Activated CD4-positive, alpha-beta memory T cell treated with anti-CD3 and anti-CD28 coated beads for 36 hours (primary cell): ENCODE measurements at regions not wholly inside any gene's neighbourhood (a gene's known extent, or its start where the extent isn't known, plus 50 kb on each side); places are given as distances from the start of the nearest gene placed in this dataset.

ENCODE experiments used
- CTCF ChIA-PET: fragments of 350-600 bp; sonication (Branson Sonifier 250); formaldehyde crosslinking; loops from one replicate; lab custom pipeline; 2021; ENCODE audit warnings: antibody characterized with exemption, inconsistent platforms; lab: Charles Lee
- POLR2A ChIA-PET: fragments of 350-600 bp; sonication (Branson Sonifier 250); formaldehyde crosslinking; loops from one replicate; lab custom pipeline; 2021; ENCODE audit warnings: antibody characterized with exemption; lab: Charles Lee
- DNase-seq: peaks from one replicate; pipeline ENCODE4 v3.0.0-alpha.2; 2020
- H3K27ac Mint-ChIP-seq: one replicate; pipeline ENCODE4 v1.8.0; 2021; ENCODE audit warnings: mixed read lengths
- H3K27me3 Mint-ChIP-seq: one replicate; pipeline ENCODE4 v1.8.0; 2021; ENCODE audit warnings: mixed read lengths
- H3K36me3 Mint-ChIP-seq: one replicate; pipeline ENCODE4 v1.8.0; 2021; ENCODE audit warnings: mixed read lengths
- H3K4me1 Mint-ChIP-seq: one replicate; pipeline ENCODE4 v1.8.0; 2021; ENCODE audit warnings: low read depth, mixed read lengths
- H3K4me3 Mint-ChIP-seq: one replicate; pipeline ENCODE4 v1.8.0; 2021; ENCODE audit warnings: mild to moderate bottlenecking, mixed read lengths
- H3K9me3 Mint-ChIP-seq: one replicate; pipeline ENCODE4 v1.8.0; 2021; ENCODE audit warnings: mixed read lengths
- intact Hi-C: fragments of 100-400 bp; cut with micrococcal nuclease; formaldehyde crosslinking; loops from one replicate; pipeline ENCODE4 v1.15.1; 2023

DNA sequence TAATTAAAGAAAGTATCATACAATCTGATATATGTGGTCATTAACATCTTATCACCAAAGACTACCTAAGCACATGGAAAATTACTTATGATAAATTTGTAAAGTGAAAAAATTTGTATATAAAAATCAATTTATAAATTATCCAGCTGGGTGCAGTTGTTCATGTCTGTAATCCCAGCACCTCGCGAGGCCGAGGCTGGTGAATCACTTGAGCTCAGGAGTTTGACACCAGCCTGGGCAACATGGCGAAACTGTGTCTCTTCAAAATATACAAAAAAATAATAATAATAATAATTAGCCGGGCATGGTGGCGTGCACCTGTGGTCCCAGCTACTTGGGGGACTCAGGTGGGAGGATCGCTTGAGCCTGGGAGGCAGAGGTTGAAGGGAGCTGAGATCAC lies 82.8 kb upstream of the SYT6 start:
- Mint-ChIP-seq H3K4me3 (no peak overlapping the region), H3K9me3 (peaks cover 5% of the 10 kb centered on the region), H3K4me1 (peaks cover 5% of the 10 kb centered on the region), H3K36me3 (no peaks in the 10 kb centered on the region), H3K27me3 (peaks cover 2% of the 10 kb centered on the region), H3K27ac (no peak overlapping the region)
- POLR2A ChIA-PET, result no interaction called here
- no peak for DNase-seq
- intact Hi-C loops, result no loop called here
- CTCF ChIA-PET, result no interaction called here

- DNase-seq, result no peak
- Mint-ChIP-seq H3K36me3 (no peaks in the 10 kb centered on the region), H3K27me3 (peaks cover 2% of the 10 kb centered on the region), H3K4me1 (peaks cover 5% of the 10 kb centered on the region), H3K27ac (no peak overlapping the region), H3K9me3 (peaks cover 3% of the 10 kb centered on the region), H3K4me3 (no peak overlapping the region)
- intact Hi-C loops, result no loop called here
- POLR2A ChIA-PET, result no interaction called here
- CTCF ChIA-PET, result no interaction called here
Measured at GRCh38 chr1:114235960-114236359, 82.3 kb upstream of the SYT6 start.

DNA sequence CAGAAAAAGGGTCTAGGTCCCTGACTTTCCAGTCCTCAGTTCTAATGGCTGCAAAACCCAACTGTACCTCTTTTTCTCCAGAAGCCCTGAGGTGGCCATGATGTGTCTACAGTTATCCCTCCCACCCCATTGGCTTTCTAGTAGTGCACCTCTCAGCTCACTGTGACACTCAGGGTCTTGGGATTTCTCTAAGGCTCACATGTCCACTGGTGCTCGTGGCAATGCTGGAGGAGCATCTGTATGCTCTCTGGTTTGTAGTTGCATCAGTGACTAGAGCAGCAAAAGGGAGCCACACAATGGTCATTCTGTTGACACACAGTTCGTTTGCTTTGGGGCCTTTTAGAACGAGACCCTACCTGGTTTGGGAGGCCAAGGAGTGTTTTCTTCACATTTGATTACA lies 81.6 kb upstream of the SYT6 start:
- intact Hi-C loops, result no loop called here
- Mint-ChIP-seq H3K4me1 (peaks cover 5% of the 10 kb centered on the region), H3K27ac (no peak overlapping the region), H3K36me3 (no peaks in the 10 kb centered on the region), H3K27me3 (peaks cover 4% of the 10 kb centered on the region), H3K4me3 (no peak overlapping the region), H3K9me3 (no peaks in the 10 kb centered on the region)
- POLR2A ChIA-PET, result no interaction called here
- CTCF ChIA-PET, result no interaction called here
- DNase-seq, result no peak

DNA sequence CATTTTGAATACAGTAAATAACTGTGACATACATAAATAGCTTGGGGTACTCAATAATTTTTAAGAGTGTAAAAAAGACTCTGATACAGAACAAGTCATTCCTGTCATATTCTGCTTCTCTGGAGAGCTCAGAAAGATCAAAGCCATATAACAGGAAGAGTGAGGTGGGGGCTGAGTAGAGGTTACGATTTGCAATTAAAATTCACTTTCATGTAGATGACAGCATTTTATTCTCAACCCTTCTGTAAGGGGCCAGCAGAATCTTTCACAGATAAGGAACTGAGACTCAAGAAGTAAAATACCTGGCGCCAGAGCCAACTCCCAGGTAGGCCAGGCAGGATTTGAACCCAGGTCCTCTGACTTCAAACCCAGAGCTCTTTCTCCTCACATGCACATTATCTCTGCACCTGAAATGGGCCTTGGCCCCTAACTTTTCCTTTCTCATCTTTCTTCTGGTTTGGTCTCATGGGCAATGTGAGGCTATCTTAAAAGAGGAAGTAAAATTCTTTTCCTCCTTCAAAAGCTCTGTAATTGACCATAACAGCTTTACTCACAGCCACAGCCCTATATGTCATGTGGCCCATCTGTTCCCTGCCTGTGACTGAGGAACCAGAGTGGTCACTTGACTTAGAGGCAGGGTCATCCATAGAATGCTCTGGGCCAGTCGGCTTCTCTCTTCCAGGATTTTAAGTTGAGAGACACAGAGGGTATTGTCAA lies 80.9 kb upstream of the SYT6 start:
- CTCF ChIA-PET, result no interaction called here
- Mint-ChIP-seq H3K27me3 (peaks cover 4% of the 10 kb centered on the region), H3K4me1 (peaks cover 5% of the 10 kb centered on the region), H3K36me3 (no peaks in the 10 kb centered on the region), H3K9me3 (no peaks in the 10 kb centered on the region), H3K27ac (no peak overlapping the region), H3K4me3 (no peak overlapping the region)
- no peak for DNase-seq
- intact Hi-C loops, result no loop called here
- POLR2A ChIA-PET, result no interaction called here

DNA sequence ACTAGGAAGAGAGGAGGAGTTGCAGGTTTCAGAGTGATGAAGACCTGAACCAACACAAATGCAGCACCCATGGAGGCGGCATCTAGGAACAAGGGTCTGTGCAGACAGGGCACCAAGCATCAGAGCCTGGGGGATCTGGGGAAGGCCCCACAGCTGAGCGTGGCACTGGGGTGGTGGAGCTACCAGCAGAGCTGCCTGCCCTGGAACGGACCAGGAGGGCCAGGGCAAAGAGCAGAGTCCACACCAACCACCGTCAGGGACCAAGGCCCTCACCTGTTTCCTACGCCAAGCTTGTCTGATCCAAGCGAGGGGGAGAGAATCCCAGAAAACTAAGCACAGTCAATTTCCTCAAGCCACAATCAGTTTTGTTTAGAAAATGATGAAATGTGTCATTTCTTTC lies 79.0 kb upstream of the SYT6 start:
- H3K27ac Mint-ChIP-seq, result no peak overlapping the region
- DNase-seq, result no peak
- intact Hi-C loops, result no loop called here
- ChIA-PET POLR2A (no interaction called here), CTCF (no interaction called here)
- H3K9me3 Mint-ChIP-seq, result no peaks in the 10 kb centered on the region
- H3K4me1 Mint-ChIP-seq, result peaks cover 5% of the 10 kb centered on the region
- H3K4me3 Mint-ChIP-seq, result no peak overlapping the region
- peaks cover 4% of the 10 kb centered on the region for H3K27me3 Mint-ChIP-seq
- H3K36me3 Mint-ChIP-seq, result no peaks in the 10 kb centered on the region

GRCh38 chr1:114231301-114231700 lies 77.6 kb upstream of the SYT6 start:
- H3K27ac Mint-ChIP-seq, result no peak overlapping the region
- ChIA-PET POLR2A (no interaction called here), CTCF (interaction anchor here (0.6 kb wide), 1 partner anchor 305 kb away, joined by 4 read pairs; no protein-coding TSS in a partner anchor)
- peaks cover 5% of the 10 kb centered on the region for H3K4me1 Mint-ChIP-seq
- H3K27me3 Mint-ChIP-seq, result peaks cover 2% of the 10 kb centered on the region
- intact Hi-C loops, result no loop called here
- H3K36me3 Mint-ChIP-seq, result no peaks in the 10 kb centered on the region
- H3K9me3 Mint-ChIP-seq, result no peaks in the 10 kb centered on the region
- no peak for DNase-seq
- no peak overlapping the region for H3K4me3 Mint-ChIP-seq

DNA sequence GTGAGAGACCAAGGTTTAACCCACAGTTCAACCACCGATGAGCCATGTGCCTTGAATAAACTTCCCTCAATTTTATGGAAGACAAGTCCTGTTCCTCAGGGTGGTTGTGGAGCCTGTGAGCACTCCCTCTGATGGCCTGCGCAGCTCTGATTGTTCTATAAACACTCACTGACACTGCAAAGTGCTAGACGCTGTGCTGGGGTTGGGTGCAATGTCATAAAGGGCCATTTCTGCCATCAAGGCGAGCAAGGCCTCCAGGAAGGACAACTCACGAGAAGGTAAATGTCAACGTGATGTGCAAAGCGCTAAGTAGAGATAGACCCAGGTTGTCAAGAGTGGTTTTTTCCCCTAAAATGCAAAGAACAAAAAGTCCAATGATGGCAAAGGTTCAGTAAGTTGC lies 75.7 kb upstream of the SYT6 start:
- H3K4me1 Mint-ChIP-seq, result peaks cover under 1% of the 10 kb centered on the region
- ChIA-PET POLR2A (no interaction called here), CTCF (no interaction called here)
- H3K36me3 Mint-ChIP-seq, result no peaks in the 10 kb centered on the region
- no peak overlapping the region for H3K27ac Mint-ChIP-seq
- no peaks in the 10 kb centered on the region for H3K9me3 Mint-ChIP-seq
- no peak for DNase-seq
- H3K27me3 Mint-ChIP-seq, result peaks cover 2% of the 10 kb centered on the region
- H3K4me3 Mint-ChIP-seq, result no peak overlapping the region
- intact Hi-C loops, result no loop called here

DNA sequence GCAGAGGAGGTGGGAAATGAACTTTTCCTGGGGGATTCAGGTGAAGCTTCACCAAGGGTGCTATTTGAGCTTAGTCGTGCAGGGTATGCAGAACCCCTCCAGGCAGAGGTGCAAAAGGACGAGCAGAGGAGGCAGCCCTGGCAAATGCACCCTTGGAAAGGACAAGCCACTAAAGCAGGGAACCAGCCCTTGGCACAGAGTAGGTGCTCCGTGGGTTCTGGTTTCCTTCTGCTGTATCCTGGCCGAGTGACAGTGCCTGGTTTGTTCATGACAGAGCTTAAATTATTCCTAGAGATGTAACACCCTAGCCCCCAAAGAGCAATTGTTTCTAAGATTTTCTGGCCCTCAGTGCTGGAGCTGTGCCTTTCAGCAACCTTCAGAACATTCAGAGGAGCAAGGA lies 73.4 kb upstream of the SYT6 start:
- peaks cover 2% of the 10 kb centered on the region for H3K27me3 Mint-ChIP-seq
- ChIA-PET POLR2A (no interaction called here), CTCF (no interaction called here)

GRCh38 chr1:114224196-114224907 lies 70.7 kb upstream of the SYT6 start:
- Mint-ChIP-seq H3K9me3 (no peaks in the 10 kb centered on the region), H3K4me1 (no peaks in the 10 kb centered on the region), H3K4me3 (no peak overlapping the region), H3K27me3 (no peaks in the 10 kb centered on the region), H3K27ac (no peak overlapping the region), H3K36me3 (no peaks in the 10 kb centered on the region)
- CTCF ChIA-PET, result no interaction called here
- intact Hi-C loops, result no loop called here
- POLR2A ChIA-PET, result no interaction called here
- DNase-seq, result no peak

More for the DNA sequence above, 73.4 kb upstream of the SYT6 start:
- Mint-ChIP-seq H3K9me3 (no peaks in the 10 kb centered on the region), H3K27ac (no peak overlapping the region), H3K4me1 (no peaks in the 10 kb centered on the region), H3K36me3 (no peaks in the 10 kb centered on the region), H3K4me3 (no peak overlapping the region)
- intact Hi-C loops, result no loop called here
- no peak for DNase-seq

DNA sequence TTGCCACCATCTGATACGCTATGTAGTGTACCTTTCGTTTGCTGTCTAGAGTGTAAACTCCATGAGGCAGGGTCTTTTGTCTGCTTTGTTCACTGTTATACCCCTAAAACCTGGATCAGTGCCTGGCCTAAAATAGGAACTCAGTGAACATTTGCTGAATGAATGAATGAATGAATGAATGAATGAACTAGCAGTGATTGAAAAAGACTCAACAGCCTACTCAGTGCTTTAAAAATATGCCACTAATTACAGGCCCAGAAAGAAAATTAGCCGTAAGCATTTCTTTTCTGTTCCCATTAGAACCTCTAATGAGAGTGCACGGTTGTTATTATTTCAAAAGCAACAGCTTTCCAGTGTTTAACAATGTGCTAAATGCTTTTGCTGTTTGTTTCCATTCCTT lies 69.3 kb upstream of the SYT6 start:
- POLR2A ChIA-PET, result no interaction called here
- Mint-ChIP-seq H3K9me3 (no peaks in the 10 kb centered on the region), H3K4me1 (peaks cover 5% of the 10 kb centered on the region), H3K4me3 (no peak overlapping the region), H3K27ac (no peak overlapping the region), H3K27me3 (no peaks in the 10 kb centered on the region), H3K36me3 (no peaks in the 10 kb centered on the region)
- no peak for DNase-seq
- intact Hi-C loops, result no loop called here
- CTCF ChIA-PET, result no interaction called here

DNA sequence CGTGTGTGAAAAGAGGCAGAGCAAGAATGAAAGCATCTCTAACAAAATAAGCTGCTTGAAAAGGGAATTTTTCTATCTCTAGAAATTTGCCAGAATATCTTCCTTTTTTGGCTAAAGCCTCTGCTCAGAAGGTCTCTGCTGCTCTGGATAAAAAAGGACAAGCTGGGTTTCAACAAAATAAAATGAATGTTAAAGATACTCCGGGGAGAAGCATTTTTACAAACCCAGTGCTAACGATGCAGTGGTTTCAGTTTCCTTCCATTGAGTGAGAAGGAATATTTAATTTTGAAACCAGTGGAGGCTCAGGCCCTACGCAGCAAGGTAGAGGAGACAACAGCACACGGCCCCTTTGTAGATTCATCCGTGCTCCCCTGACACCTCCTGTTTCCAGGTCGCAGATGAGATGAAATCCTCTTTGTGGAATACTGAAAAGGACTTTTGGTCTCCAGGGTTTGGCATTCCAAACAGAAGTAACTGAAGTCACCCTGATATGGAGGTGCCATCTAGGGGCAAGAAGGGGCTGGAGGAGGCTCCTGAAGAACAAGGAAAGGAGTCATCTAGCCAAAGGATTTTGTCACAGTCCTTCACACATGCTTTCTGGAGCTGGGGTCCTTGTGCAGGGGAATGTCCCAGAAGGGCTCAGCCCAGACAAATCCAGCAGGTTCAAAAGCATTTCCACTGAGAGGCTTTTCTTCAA lies 65.7 kb upstream of the SYT6 start:
- intact Hi-C loops, result no loop called here
- H3K36me3 Mint-ChIP-seq, result no peaks in the 10 kb centered on the region
- peaks cover 5% of the 10 kb centered on the region for H3K4me1 Mint-ChIP-seq
- ChIA-PET CTCF (no interaction called here), POLR2A (no interaction called here)
- H3K4me3 Mint-ChIP-seq, result no peak overlapping the region
- H3K27ac Mint-ChIP-seq, result no peak overlapping the region
- H3K9me3 Mint-ChIP-seq, result no peaks in the 10 kb centered on the region
- no peak for DNase-seq
- peaks cover 2% of the 10 kb centered on the region for H3K27me3 Mint-ChIP-seq

DNA sequence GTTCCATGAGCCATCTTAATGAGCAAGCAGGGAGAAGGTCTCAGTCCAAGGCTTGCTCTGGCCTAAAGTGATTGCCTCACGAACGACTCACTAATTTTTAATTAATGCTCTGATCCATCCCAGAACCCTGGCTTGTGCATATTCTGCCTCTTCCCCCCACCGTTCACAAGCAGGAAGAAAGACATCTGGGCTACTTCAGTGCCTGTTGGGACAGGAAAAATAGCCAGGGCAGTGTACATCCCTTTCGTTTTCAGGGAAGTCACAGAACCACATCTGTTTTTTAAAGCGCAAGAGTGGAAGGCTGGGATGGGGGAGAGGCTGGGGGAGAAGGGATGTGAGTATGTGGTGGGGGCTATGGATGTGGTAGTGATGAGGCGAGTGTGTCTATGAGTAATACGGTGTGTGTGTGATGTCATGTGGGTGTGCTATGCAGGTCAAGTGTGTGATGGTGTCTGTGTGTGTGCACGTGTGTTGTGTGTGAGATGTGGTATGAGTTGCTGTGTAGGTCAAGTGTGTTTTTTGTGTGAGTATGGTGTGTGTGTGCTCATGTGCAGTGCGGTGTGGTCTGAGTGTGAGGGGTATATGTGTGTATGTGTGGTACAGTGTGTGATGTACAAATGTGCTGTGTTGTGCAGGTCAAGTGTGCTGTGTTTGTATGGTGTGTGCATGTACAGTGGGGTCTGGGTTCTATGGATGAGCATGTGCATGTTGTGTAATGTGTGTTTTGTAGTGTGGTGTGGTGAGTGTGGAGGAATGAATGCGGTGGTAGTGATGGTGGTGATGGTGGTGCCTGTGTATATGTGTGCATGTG lies 64.9 kb upstream of the SYT6 start:
- Mint-ChIP-seq H3K4me3 (no peak overlapping the region), H3K9me3 (no peaks in the 10 kb centered on the region), H3K4me1 (peaks cover 5% of the 10 kb centered on the region), H3K36me3 (no peaks in the 10 kb centered on the region), H3K27ac (no peak overlapping the region), H3K27me3 (peaks cover 2% of the 10 kb centered on the region)
- POLR2A ChIA-PET, result no interaction called here
- no peak for DNase-seq
- CTCF ChIA-PET, result no interaction called here
- intact Hi-C loops, result no loop called here
